GM10248 (cell line): ENCODE measurements at regions not wholly inside any gene's neighbourhood (a gene's known extent, or its start where the extent isn't known, plus 50 kb on each side); places are given as distances from the start of the nearest gene placed in this dataset.

ENCODE experiments used
- CTCF ChIA-PET: fragments of 300-600 bp; sonication (Branson Sonifier 250); formaldehyde crosslinking; extraction: SDS; loops from one replicate; lab custom pipeline; 2021; ENCODE audit warnings: antibody characterized with exemption; lab: Yijun Ruan, JAX
- POLR2A ChIA-PET: fragments of 350-650 bp; sonication (Branson Sonifier 250); formaldehyde crosslinking; extraction: SDS; loops from one replicate; lab custom pipeline; 2020; ENCODE audit warnings: antibody characterized with exemption; lab: Yijun Ruan, JAX
- DNase-seq: peaks from one replicate; pipeline ENCODE4 v3.0.0; 2012; ENCODE audit errors: extremely low spot score
- CTCF ChIP-seq: IDR thresholded peaks from 2 replicates; pipeline ENCODE4 v1.5.1; 2012; ENCODE audit warnings: mild to moderate bottlenecking, low read depth; ENCODE audit errors: extremely low read depth, missing control alignments, control extremely low read depth

- DNase-seq = no peak
These were observed 293.4 kb upstream of the F9 start for GRCh38 chrX:139237141-139237540.

GRCh38 chrX:139234898-139235297, 295.6 kb upstream of the F9 start:
- no peak for DNase-seq
- no peak for TF ChIP-seq CTCF
- CTCF ChIA-PET = no interaction called here
- POLR2A ChIA-PET = no interaction called here

More at GRCh38 chrX:139237141-139237540, 293.4 kb upstream of the F9 start:
- POLR2A ChIA-PET = no interaction called here
- TF ChIP-seq CTCF = no peak
- CTCF ChIA-PET = no interaction called here

GRCh38 chrX:139224953-139225665, 305.4 kb upstream of the F9 start:
- ChIA-PET CTCF (no interaction called here), POLR2A (no interaction called here)
- no peak for TF ChIP-seq CTCF
- no peak for DNase-seq

GRCh38 chrX:139222511-139223200, 307.9 kb upstream of the F9 start:
- ChIA-PET CTCF (no interaction called here), POLR2A (no interaction called here)
- no peak for DNase-seq
- TF ChIP-seq CTCF = no peak

- CTCF ChIA-PET = no interaction called here
- DNase-seq = no peak
- POLR2A ChIA-PET = no interaction called here
- no peak for TF ChIP-seq CTCF
These were observed 317.3 kb upstream of the F9 start for GRCh38 chrX:139213241-139213709.

- TF ChIP-seq CTCF = no peak
- CTCF ChIA-PET = no interaction called here
These were observed 318.9 kb upstream of the F9 start for GRCh38 chrX:139211568-139212182.

More at GRCh38 chrX:139211568-139212182, 318.9 kb upstream of the F9 start:
- POLR2A ChIA-PET = no interaction called here
- no peak for DNase-seq
